ENCODE measurements at regions not wholly inside any gene's neighbourhood (a gene's known extent, or its start where the extent isn't known, plus 50 kb on each side); places are given as distances from the start of the nearest gene placed in this dataset.

DNA sequence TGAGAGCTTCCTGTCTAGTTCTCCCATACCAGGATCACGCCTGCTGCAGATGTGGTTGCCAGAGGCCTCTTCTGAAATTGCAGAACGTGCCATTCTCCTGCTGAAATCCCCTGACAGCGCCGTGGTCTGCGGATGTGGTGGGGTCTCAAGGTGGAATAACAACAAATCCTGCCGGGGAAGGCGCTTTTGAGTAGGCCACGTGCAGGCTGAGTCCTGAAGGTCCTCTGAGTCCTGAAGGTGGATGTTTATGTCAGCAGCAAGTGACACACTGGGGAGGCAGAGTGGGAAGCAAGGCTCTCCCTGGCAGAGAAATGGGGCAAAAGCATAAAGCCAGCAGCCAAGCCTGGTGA is 241.4 kb downstream of the MYCN start:
- DNase-seq (ENCODE audit: low read depth in 1 of 2, low spot score in 1 of 2) = no peak

DNA sequence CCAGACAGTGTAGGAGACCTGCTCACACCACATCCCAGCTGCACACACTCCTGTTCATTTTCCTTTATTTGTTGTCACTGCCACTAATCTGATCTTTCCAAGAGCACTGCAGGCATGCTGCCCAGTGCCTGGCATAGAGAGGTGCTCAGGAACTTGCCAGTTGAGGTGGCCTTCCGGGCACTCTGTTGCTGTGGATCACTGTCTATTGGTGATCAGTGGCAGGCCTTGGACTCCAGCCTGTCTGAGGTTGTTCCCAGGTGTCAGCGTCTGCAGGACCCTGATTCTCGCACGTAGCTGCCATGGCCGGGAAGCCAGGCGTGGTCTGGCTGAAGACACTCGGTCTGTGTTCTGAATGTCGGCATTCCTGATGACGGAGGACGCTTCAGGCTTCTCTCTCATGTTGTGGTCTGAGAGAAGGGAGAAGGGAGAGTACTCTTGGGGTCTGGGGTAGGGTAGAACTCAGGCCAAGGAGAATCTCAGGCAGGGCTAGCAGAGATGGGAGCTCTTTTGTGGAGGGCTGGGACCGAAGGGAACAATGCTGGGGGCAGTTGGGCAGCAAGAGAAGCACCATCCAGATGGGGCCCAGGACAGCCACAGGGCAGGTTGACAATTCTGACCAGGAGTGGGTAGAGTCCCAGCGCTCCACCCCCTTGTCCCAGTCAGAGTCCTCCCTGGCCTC is 240.9 kb downstream of the MYCN start:
- no peak for DNase-seq (ENCODE audit: low read depth in 1 of 2, low spot score in 1 of 2)

DNA sequence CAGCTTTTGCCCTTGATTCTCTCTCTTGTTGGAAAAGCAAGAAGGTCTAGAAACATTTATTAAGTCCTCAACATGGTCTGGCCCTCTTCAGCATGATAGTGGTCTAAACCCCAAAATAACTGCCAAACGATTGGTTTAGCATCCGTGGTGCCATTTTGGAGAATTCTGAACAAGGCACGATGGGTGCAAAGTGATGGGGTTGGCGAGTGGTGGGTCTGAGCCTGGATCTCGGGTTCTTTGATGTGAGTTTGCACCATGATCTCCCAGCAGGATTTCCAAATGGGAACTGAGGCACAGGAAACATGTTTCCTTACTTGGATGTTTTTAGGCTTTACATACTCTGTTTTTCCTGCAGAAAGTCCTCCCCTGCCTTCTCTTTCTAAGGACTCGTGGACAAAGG is 240.3 kb downstream of the MYCN start:
- no peak for DNase-seq (ENCODE audit: low read depth in 1 of 2, low spot score in 1 of 2)

DNA sequence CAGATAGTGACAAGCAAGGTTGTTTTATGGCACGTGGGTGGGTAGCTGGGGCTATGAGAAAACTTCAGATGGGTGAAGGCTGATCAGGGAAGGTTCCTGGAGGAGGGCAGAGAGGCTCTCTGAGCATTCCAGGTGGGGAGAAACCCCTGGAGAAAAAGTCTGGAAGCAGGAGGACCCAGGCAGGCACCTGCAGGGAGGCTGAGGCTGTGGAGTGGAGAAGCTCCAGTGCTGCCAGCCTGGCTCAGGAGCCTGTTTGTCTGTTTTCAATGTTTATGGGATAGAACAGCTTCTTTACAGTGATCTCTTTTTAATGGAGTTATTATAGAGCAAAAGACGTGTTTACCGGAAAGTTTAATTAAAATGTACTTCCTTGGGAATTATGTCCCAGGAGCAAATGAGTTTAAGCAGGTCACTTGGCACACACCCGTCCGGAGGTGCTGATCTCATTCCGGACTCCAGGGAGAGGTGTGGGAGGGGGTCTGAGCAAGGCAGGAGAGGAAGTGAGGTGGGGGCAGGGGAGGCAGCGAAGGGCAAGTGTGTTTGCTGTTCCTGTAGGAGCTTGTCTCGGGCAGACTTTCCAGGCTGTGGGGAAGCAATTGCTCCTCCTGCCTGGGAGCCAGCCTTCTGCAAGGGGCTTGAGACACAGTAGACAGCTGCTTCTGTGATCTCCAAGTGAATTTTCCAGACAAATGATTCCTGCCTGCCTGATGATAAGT is 239.5 kb downstream of the MYCN start:
- DNase-seq (ENCODE audit: low read depth in 1 of 2, low spot score in 1 of 2) = no peak

GRCh38 chr2:16178551-16179130 is 238.3 kb downstream of the MYCN start:
- no peak for DNase-seq (ENCODE audit: low read depth in 1 of 2, low spot score in 1 of 2)

GRCh38 chr2:16177671-16178180 is 237.4 kb downstream of the MYCN start:
- no peak for DNase-seq (ENCODE audit: low read depth in 1 of 2, low spot score in 1 of 2)

DNA sequence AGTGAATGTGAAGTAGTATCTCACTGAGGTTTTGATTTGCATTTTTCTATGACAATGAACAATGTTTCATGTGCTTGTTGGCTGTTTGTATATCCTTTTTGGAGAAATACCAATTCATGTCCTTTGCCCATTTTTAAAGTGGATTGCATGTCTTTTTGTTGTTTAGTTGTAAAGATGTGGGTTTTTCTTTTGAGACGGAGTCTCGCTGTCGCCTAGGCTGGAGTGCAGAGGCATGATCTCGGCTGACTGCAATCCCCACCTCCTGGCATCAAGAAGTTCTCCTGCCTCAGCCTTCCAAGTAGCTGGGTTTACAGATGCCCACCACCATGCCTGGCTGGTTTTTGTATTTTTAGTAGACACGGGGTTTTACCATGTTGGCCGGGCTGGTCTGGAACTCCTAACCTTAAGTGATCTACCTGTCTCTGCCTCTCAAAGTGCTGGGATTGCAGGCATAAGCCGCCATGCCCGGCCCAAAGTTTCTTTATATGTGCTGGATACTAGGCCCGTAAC is 236.7 kb downstream of the MYCN start:
- no peak for DNase-seq (ENCODE audit: low read depth in 1 of 2, low spot score in 1 of 2)

DNA sequence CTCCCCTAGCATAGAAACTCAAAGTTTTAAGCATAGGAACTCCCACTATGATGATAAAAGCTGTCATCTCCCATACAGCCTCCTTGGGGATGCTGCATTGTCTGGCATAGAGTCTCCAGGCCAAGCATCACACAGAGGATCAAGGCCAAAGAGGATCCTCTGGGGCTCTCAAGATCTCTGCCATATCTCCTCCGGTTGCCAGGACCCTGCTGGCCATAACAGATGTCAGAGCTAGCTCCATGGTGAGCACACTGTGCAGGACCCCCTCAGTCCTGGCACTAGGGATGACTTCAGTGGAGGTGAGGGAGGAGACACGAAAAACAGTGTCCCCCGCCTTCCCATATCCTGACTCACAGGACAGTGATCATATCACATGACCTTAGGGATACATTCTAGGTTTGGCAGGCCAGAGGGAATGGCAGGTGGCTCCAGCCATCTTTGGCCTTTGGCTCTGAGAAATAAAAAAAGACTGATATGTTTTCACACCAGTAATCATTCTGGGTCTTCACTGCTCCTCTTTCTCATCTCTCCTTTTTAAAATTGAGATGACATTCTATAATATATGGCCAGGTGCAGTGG is 235.0 kb downstream of the MYCN start:
- no peak for DNase-seq (ENCODE audit: low read depth in 1 of 2, low spot score in 1 of 2)

- no peak for DNase-seq (ENCODE audit: low read depth in 1 of 2, low spot score in 1 of 2)
Observed at GRCh38 chr2:16174693-16175045, 234.3 kb downstream of the MYCN start.

GRCh38 chr2:16173893-16174692 is 233.7 kb downstream of the MYCN start:
- no peak for DNase-seq (ENCODE audit: low read depth in 1 of 2, low spot score in 1 of 2)

DNA sequence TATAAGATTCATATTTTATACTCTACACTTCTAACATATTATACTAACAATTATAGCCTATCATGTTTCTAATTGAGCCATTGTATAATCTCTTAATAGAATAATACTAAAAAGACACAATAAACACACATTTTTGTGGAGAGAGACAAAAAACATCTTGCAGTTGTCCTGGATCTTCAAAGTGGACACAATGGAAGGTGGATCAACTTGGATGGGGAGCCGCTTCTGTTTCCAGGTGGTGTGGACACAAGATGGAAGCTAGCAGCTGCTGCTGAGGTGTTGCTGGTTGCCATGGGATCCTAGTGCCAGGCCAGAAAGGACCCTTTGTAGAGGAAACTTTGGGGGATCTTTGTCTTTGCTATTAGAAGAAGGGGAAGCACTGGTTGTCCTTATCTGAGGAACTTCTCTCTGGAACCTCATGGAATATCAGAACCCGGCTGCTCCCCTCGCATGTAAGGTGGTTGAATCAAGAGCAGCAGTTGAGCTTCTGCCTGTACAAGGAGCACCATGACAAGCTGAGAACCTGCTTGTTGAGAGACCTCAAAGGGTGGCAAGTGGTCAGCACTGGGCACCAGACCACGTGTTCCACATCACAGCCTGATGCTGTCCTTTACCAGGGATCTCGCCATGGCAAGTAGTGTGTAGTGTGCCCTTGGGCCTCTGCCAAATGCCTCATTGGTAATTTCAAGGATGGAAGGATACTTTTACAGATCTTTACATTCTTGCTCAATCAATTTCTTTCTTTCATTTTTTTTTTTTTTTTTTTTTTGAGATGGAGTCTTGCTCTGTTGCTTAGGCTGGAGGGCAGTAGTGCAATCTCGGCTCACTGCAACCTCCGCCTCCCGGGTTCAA is 232.2 kb downstream of the MYCN start:
- DNase-seq (ENCODE audit: low read depth in 1 of 2, low spot score in 1 of 2) = no peak

- DNase-seq (ENCODE audit: low read depth in 1 of 2, low spot score in 1 of 2) = no peak
Observed at GRCh38 chr2:16171425-16171920, 231.1 kb downstream of the MYCN start.

DNA sequence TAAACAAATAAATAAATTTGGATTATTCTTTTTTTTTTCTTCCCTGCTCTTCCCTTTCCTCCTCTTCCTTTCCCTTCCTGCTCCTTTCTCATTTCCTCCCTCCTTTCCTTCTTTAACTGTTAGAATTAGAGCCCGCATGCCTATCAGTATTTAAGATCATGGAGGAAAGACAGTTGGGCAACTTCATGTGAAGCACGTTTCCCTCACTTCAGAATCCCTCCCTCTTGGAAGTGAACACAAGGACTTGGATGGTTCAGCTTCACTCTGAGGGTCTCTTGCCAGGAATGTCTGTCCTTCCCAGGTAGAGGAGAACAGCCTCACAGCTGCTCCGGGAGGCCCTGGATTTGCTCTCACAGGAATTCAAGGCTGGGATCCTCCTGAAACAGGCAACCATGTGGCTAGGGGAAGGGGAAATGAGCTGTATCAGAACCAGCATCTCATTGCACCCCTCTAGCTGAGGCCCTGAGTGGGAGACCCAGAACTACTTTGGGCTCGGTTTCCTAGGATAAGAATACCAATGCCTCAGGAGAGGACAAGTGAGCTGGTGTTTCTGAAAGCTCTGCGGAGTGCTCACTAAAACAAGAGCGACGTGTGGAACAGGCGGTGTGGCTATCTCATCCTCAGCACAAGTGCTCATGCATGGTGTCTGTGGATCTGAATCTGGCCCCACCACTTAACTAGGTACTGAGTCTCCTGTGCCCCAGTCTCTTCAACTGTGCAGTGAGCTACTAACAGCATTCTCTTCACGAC is 230.5 kb downstream of the MYCN start:
- DNase-seq (ENCODE audit: low read depth in 1 of 2, low spot score in 1 of 2) = no peak

- DNase-seq (ENCODE audit: low read depth in 1 of 2, low spot score in 1 of 2) = no peak
Observed at GRCh38 chr2:16169381-16169960, 229.1 kb downstream of the MYCN start.

- DNase-seq (ENCODE audit: low read depth in 1 of 2, low spot score in 1 of 2) = no peak
Observed at GRCh38 chr2:16168506-16169264, 228.3 kb downstream of the MYCN start.

- no peak for DNase-seq (ENCODE audit: low read depth in 1 of 2, low spot score in 1 of 2)
Observed at GRCh38 chr2:16167870-16168426, 227.6 kb downstream of the MYCN start.

DNA sequence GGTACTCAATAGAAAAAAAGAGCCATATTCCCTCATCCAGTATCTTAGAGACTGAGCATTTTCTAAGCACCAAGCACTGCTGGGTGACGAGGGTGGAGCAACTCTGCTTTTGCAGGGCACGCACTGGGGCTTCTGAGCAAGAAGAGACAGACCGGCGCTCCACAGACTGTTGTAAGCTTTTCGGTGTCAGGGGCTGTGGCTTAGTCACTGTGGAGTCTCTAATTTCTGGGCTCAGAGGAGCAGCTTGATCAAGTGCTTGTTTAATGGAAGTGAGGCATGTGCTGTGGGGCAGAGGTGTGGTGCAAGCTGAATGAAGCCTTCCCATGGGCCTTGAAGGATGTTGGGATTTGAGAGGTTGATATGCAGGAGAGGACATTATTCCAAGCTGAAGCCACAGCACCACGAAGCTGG is 227.1 kb downstream of the MYCN start:
- no peak for DNase-seq (ENCODE audit: low read depth in 1 of 2, low spot score in 1 of 2)
